HG02588 (cell line): ENCODE measurements at regions not wholly inside any gene's neighbourhood (a gene's known extent, or its start where the extent isn't known, plus 50 kb on each side); places are given as distances from the start of the nearest gene placed in this dataset.

Experiments
- ATAC-seq: cut with Tn5 transposase; IDR thresholded peaks from one replicate; pipeline ENCODE4 v1.9.1; 2021; ENCODE audit warnings: mild to moderate bottlenecking, moderate library complexity; ENCODE audit not compliant: unreplicated experiment

GRCh38 chr18:76647322-76647721 lies 152.3 kb upstream of the ZNF516 start:
- no peak for ATAC-seq

DNA sequence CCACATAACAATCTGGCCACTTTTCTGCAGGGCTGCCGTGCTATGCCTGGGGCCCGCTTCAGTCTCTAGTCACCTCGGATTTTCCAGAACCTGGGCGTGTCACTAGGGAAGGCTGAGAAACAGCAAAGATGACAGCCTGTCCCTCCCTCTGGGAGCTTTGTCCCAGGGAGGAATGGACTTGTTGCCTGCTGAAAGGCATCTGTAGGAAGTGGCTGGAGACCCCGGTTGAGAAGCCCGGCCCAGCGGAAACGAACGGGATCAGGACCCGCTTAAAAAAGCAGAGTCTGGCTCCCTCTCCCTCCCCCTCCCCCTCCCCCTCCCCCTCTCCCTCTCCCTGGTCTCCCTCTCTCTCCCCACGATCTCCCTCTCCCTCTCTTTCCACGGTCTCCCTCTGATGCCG lies 149.5 kb upstream of the ZNF516 start:
- ATAC-seq = no peak

DNA sequence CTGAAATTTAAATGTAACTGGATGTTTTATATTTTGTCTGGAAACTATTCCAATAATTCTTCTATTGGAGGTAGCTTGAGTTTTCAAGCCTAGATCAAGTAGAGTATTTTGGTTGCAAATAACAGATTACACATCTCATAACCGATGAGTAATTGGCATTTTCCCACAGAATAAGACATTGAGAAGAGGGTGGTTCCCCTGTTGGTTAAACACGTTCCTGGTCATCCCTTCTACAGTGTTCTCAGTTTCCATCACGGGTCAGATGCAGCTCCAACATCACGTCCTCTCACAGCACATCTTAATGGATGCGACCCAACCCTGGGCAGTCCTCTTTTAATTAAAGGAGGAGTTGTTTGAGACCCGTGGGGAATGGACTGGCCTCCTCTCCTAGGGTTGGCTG lies 149.0 kb upstream of the ZNF516 start:
- ATAC-seq = no peak

- no peak for ATAC-seq
These were observed 148.2 kb upstream of the ZNF516 start for GRCh38 chr18:76643199-76643598.

DNA sequence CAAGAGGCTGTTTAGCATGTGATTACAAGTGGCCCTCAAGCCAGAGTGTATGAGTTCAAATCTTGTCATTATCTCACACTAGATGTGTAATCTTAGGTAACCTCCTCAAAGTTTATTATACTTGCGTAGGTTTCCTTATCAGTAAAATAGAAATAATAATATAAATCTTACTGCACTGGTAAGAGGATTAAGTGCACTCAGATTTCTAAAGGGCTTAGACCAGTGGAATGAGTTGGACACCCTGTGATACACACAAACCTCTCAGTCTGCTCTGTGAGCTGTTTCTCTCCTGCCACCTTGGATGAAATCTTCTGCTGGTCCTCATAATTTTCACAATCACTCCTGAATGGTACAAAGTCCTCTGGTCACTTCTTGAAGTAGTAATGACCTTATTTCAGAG lies 145.4 kb upstream of the ZNF516 start:
- no peak for ATAC-seq

- ATAC-seq = no peak
These were observed 139.5 kb upstream of the ZNF516 start for GRCh38 chr18:76634564-76634963.

- ATAC-seq = no peak
These were observed 138.7 kb upstream of the ZNF516 start for GRCh38 chr18:76633588-76634269.

GRCh38 chr18:76627444-76627843 lies 132.4 kb upstream of the ZNF516 start:
- no peak for ATAC-seq

DNA sequence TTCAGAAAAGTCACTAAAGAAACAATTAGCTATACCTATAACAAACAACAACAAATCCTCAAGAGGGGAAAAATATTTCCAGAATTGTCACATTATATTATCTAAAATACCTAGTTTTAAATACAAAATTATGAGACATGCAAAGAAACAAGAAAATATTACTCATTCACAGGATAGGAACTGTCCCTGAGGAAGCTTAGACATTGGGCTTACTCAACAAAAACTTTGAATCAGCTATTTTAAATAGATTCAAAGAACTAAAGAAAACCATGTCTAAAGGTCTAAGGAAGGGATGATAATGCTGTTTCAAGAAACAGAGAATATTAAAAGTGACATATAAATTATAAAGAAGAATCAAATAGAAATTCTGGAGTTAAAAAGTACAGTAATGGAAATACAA lies 131.9 kb upstream of the ZNF516 start:
- ATAC-seq = no peak

DNA sequence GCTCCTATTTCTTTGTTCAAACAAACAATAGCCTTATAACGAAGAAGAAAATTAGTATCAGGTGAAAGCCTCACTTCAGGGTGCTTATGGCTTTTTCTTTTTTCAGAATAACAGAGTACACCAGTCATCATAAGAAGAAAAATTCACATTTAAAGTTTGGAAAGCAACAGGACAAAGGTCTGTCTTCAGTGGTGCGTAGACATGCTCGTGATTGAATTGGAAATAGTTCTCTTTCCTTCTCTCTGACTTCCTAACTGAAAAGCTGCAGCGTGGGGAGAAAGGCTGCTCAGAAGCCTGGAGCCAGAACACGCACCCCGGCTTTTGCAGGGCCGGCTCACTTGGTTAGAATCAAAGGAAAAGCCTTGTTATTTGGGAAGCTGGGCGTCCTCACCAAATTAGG lies 127.6 kb upstream of the ZNF516 start:
- ATAC-seq = no peak

- no peak for ATAC-seq
These were observed 126.9 kb upstream of the ZNF516 start for GRCh38 chr18:76621782-76622495.

DNA sequence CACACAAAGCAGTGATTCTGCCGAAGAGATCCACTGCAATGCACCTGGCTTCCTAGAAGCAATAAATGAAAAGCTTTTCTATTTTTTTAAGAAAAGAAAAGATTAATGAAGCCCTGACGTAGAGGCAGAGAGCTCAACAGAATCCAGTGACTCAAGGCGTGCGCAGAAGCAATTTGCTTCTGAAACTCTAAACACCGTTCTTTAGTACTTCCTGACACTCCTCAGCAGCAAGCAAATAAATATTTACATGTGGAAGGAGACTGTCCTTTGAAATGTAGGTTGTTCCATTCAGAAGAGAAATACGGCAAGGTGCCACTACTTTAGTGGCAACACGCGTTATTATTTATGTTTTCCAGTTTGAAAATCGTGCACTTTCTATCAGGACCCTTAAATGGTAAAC lies 126.2 kb upstream of the ZNF516 start:
- ATAC-seq = no peak

DNA sequence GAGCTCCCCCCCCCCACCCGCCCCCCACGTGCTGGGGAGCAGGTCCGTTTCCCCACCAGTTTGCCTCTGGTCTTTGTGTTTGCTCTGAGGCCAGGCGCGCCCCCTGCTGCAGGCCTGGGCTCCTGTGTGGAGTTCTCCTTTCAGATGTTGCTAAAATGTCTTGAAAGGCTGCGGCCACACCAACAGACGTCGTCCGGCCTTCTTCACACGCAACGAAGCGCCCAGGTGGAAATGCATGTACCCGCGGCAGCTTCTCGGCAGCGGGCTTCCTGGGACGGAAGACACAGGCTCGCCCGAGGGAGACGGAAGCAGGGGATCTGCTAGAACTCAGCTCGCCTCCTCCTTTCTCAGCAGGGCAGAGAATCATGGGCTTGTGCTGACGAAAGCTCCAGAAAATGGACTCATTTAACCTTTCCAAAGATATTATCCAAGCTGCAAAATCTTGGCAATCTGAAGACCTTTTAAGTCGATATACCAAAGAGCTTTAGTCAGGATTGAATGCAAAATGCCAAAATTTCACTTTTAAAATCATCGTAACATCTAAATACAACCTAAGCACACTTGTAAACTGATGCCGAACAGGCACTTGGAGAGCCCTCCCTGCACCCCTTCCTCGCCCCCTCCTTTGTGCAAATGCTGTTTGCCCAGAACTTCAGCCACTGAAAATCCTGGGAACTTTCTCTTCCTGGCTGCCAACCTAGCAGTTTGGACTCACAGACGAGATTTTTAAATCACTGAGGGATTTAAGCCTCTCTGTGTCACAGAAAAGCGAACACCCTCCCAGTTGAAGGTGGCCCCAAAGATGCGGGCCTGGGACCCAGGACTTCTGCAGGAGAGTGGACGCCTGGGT lies 125.5 kb upstream of the ZNF516 start:
- peak; percentile 76 for ATAC-seq

DNA sequence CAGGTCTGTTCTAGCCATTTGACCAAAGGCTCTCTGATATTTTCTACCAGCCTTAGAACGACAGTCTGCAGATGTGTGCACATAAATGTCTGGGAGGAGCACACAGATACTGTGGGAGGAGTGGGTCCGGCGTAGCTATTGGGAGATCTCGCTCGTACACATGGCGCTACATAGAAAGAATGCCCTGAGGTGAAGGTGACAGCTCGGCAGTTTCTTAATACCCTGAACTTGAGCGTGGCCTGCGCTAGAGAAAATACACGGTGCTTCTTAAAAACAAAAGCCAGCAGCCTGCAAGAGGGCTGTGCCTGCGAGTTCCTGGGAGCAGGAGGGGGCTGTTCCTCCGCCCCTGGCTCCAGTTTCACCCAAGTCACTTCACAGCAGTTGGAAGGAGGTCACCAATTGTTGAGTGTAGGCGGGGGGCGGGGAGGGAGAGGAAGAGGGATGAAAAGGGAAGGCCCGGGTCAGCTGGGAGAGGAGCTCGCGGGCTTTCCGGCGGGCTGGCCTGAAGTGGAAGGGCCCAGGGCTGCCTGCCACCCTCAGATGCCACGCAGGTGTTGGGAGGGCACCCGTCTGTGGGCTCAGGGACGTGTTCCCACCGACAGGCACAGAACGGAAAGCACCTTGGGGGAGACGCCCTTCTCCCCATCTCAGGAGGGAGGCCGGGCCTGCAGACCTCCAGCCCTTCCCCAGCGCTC lies 124.7 kb upstream of the ZNF516 start:
- no peak for ATAC-seq

DNA sequence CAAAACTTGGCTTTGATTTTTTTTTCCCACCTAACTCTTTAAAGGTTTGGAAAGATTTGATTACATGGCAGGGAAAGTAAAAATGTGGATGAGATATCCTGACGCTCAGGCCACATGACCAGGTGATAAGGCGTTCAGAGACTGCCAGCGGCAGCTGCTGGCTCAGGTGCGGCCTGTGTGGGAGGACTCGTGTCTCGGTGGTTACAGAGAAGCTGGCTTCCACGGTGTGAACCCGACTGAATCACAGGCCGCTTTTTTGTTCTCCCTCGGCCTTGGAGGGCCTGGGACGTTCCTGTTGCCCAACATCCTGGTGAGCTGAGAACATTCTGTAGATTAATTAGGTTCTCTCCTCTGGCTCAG lies 124.2 kb upstream of the ZNF516 start:
- no peak for ATAC-seq

GRCh38 chr18:76618721-76619120 lies 123.7 kb upstream of the ZNF516 start:
- ATAC-seq = no peak

DNA sequence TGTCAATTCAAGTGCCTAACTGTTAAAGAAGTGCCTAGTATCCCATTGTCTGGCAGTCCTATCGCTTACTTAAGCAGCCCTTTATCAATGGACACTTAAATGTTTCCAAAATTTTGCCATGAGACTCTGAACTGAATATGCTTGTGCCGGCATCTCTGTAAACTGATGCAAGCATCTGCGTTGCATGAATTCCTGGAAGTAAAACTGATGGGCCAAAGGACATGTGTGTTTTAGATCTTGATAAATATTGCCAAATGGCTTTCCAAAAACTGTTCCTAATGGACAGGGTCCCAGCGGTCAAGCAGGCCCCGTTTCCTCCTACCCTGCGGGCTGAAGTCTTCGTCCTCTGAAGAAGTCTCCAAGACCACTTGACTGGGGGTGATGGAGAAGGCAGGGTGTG lies 121.3 kb upstream of the ZNF516 start:
- ATAC-seq = no peak

GRCh38 chr18:76615065-76615733 lies 120.2 kb upstream of the ZNF516 start:
- no peak for ATAC-seq

GRCh38 chr18:76613755-76614120 lies 118.7 kb upstream of the ZNF516 start:
- ATAC-seq = no peak

- no peak for ATAC-seq
These were observed 118.2 kb upstream of the ZNF516 start for GRCh38 chr18:76613053-76613754.
